HCT116 (cell line): ENCODE measurements at regions not wholly inside any gene's neighbourhood (a gene's known extent, or its start where the extent isn't known, plus 50 kb on each side); places are given as distances from the start of the nearest gene placed in this dataset.

Experiments
- ATF3 ChIP-seq: IDR thresholded peaks from 2 replicates; pipeline ENCODE4 v1.6.1; 2012
- CTCF ChIP-seq, 3 experiments: fragments of 200-600 bp in 1 of 3; sonication (generic) in 1 of 3; IDR thresholded peaks in 2 of 3; conservative IDR thresholded peaks in 1 of 3; 2 replicates each; pipeline ENCODE4 v1.5.1; 2012 to 2017; ENCODE audit warnings: low read depth in 2 of 3, low read length in 2 of 3, antibody characterized with exemption in 1 of 3, borderline replicate concordance in 1 of 3, control low read depth in 1 of 3, mild to moderate bottlenecking in 1 of 3, mixed read lengths in 1 of 3, mixed run types in 1 of 3, moderate library complexity in 1 of 3; ENCODE audit not compliant: insufficient read depth in 1 of 3
- MAX ChIP-seq: IDR thresholded peaks from 2 replicates; pipeline ENCODE4 v1.6.1; 2012
- TCF7L2 ChIP-seq: IDR thresholded peaks from 2 replicates; pipeline ENCODE4 v1.7.0; 2011; ENCODE audit warnings: borderline replicate concordance, inconsistent platforms; ENCODE audit not compliant: insufficient read depth, insufficient read length; ENCODE audit errors: extremely low read depth

GRCh38 chr18:38951633-38952032, 1386.0 kb upstream of the CELF4 start:
- no peak for TF ChIP-seq CTCF (IDR thresholded peaks at IDR 0.05 in 2 of 3, conservative IDR thresholded peaks at IDR 0.05 in 1 of 3; ENCODE audit: borderline replicate concordance in 1 of 3, insufficient read depth in 1 of 3, low read depth in 2 of 3, low read length in 2 of 3)
- TF ChIP-seq MAX, result no peak
- no peak for TF ChIP-seq TCF7L2
- no peak for TF ChIP-seq ATF3
